NCI-H187 treated with DMSO at 0.1 percent for 48 hours (cell line): ENCODE measurements at regions not wholly inside any gene's neighbourhood (a gene's known extent, or its start where the extent isn't known, plus 50 kb on each side); places are given as distances from the start of the nearest gene placed in this dataset.
"Not testable (repeated sequence)": the region's sequence is repeated elsewhere in the genome, so short reads cannot be mapped to it uniquely, and the experiment has no call there.

ENCODE experiments used
- DNase-seq: peaks from one replicate; lab custom pipeline; 2025; lab: John Stamatoyannopoulos, UW

GRCh38 chr1:193411714-193412113 is 225.3 kb upstream of the B3GALT2 start:
- no peak for DNase-seq

DNA sequence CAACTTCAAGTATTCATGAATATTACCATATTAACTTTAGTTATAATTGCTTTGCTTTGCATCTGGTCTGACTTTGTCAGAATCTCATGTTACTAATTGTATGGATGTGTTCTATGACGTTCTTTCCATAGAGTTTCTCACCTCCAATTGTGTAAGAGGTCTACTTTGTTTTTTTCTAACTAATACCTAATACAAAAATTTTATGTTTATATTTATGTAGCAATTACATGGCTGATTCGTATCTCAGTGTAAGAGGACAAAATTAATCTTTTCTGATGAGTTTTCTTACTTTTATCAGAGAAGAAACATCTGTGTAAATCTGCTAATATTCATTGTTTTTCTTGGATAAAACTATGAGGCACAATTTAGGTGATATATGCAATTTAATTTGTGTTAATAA is 224.8 kb upstream of the B3GALT2 start:
- no peak for DNase-seq

DNA sequence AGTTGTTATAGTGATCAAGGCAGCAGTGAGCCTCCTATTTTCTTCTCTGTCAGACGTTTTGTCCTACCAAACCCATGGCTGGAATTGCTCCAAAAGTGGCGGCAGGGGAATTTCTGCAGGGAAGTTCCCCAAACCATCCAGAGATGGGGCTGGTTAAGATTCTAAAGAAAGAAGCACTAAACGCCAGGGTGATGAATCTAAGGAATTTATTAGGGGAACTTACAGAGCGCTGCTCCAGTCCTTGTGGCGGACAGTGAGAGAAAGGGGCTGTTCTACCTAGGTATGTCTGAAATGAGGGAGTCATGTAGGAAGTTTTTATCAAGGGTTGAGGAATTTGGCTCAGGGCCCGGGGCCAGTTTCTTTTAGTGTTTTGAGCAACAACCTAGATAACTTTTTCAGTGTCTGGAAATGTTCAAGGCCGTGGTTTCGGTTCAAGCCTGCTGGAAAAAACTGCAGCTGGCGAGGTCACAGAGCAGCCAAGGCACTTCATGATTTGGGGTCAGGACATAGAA is 222.4 kb upstream of the B3GALT2 start:
- no peak for DNase-seq

DNA sequence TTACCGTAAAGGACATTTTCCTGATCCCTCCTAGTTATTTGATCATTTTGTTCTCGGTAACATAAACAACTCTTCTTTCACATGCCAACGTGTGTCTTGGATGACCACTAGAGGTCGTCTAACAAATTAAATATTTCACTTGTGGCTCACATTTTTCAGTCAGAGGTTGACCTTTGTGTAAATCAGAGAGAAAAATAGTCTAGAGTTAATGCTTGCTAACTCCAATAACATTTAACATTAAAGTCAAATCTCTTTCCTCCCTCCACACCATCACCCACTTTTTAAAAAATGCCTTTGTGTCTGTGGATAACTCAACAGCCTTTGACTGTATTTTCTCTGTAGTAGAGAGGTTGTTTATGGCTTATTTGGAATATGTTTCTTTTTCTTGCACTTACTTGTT is 220.5 kb upstream of the B3GALT2 start:
- DNase-seq, result no peak

- no peak for DNase-seq
Observed at GRCh38 chr1:193404236-193404635, 217.8 kb upstream of the B3GALT2 start.

DNA sequence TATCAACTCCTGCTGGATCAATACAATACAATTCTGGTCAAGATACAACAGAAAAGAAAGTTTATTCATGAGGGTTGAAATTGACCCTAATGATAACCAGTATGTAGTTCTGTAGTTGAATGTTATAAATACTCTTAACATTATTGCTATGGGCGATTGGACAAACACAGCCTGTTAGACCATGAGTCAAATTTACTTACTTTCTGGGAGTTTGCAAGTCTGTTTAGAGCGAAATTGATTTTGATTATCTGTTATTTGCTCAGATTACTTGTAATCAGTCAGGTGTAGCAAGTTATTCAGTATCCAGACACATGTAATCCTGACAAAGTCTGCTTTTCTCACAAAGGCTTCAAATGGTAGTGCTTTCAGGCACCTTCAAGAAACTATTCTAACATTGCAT is 216.6 kb upstream of the B3GALT2 start:
- DNase-seq, result no peak

DNA sequence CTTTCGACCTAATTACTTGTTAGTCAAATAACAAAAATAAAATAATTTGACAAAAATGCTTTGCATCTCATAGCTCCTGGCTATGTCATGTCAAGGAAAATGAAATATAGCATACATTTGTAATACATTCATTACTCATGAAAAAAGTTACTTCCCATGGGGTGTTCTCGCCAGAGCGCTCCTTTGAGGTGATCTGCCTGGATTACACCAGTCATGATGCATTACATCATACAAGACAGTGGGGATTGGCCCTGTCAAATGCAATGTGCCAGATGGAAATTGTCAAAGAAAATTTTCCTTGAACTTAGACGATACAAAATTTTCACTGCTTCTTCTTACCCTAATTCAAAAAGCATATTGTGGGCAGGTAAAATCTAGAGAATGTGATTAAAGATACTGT is 215.6 kb upstream of the B3GALT2 start:
- no peak for DNase-seq

GRCh38 chr1:193394336-193394735 is 207.9 kb upstream of the B3GALT2 start:
- no peak for DNase-seq

DNA sequence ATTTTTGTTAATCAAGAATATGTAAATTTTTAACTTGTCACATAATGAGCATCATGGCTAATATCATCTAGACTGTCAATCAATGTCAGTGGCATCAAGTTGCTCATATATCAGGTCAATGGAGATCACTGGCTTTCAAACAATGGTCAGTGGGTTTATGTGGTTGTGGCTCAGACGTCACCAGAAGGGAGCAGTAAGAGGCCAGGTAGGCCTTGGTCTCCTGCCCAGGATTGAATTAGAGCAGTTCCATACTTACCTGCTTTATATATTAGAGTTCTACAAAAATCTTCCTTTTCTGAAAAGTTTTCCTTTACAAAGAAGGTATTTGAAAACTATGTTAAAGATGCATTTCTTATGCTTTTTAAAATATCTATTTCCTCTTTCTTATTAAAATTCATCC is 206.3 kb upstream of the B3GALT2 start:
- no peak for DNase-seq

- DNase-seq, result no peak
Observed at GRCh38 chr1:193388683-193389082, 202.3 kb upstream of the B3GALT2 start.

DNA sequence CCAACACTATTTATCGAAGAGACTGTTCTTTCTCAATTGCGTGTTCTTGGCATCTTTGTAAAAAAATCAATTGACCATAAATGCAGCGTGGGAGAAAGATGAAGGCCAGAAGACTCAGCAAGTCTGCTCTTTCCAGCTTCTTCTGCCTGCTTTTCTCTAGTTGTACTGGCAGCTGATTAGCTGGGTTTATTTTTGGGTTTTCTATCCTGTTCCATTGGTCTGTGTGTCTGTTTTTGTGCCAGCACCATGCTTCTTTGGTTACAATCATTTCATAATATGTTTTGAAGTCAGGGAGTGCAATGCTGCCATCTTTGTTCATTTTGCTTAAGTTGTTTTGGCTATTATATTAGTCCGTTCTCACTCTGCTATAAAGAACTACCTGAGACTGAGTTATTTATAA is 201.8 kb upstream of the B3GALT2 start:
- DNase-seq, result no peak

- DNase-seq, result no peak
Observed at GRCh38 chr1:193387406-193387805, 201.0 kb upstream of the B3GALT2 start.

DNA sequence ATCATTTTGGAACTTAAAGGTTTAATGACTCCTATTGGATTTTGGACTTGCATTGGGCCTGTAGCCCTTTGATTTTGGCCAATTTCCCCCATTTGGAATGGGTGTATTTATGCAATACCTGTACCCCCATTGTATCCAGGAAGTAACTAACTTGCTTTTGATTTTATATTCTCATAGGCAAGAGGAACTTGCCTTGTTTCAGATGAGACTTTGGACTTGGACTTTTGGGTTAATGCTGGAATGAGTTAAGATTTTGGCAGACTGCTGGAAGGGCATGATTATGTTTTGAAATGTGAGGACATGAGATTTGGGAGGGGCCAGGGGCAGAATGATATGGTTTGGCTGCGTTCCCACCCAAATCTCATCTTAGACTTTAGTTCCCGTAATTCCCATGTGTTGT is 192.0 kb upstream of the B3GALT2 start:
- DNase-seq, result not testable (repeated sequence)

- DNase-seq, result no peak
Observed at GRCh38 chr1:193377472-193377871, 191.1 kb upstream of the B3GALT2 start.

GRCh38 chr1:193372553-193372952 is 186.1 kb upstream of the B3GALT2 start:
- DNase-seq, result no peak

DNA sequence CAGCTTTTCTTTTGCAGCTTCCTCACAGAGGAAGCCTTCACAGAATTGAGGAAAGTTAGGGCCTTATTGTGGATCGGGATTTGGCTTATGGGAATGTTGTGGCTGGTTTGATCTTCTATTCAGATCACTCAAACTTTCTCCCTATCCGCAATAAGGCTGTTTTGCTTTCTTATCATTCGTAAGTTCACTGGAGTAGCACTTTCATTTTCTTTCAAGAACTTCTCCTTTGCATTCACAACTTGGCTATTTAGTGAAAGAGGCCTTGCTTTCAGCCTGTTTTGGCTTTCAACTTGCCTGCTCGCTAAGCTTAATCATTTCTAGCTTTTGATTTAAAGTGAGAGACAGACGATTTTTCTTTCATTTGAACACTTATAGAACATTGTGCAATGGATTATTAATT is 181.9 kb upstream of the B3GALT2 start:
- no peak for DNase-seq

GRCh38 chr1:193367863-193368262 is 181.4 kb upstream of the B3GALT2 start:
- no peak for DNase-seq

DNA sequence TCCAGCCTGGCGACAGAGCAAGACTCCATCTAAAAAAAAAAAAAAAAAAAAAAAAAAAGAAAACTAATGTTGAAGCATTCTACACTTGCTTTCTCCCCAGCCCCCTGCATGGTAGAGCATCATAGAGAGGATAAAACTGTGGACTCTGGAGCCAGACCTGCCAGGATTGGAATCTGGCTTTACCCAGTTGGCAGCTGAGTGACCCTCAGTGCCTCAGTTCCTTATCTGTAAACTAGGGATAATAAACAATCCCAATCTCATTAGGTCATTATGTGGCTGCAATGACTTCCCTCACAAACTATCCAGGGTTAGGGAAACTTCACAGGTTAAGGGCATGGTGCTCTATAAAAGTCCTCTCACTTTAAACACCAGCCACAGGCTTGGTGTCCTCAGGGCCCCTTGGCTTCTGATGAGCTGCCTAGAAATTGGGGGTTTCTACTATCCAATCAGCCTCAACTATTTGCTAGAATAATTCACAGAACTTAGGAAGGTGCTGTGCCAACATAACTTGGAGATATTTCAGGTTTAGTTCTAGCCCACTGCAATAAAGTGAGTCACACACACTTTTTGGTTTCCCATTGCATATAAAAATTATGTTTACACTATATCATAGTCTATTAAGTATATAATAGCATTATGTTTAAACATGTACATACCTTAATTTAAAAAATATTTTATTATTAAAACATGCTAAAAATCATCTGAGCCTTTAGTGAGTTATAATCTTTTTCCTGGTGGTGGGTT is 180.5 kb upstream of the B3GALT2 start:
- no peak for DNase-seq

DNA sequence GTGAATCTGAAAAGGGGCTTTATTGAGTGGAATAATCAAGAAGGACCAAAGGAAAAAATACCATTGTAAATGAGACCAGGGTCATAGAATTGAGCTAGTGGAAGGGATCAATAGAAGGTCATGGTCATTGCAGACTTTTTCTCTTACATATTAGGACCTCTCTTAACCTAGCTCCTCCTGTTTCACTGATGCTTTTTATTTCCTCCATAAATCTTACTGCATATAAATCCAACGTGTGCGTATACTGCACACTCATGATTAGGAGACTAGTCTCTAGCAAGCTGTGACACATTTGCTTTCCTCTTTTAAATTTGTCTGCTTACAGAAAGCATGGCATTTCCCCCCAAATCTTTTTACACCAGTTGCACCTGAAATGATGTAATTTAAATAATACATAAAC is 179.6 kb upstream of the B3GALT2 start:
- no peak for DNase-seq

- DNase-seq, result no peak
Observed at GRCh38 chr1:193359631-193360030, 173.2 kb upstream of the B3GALT2 start.

- DNase-seq, result no peak
Observed at GRCh38 chr1:193358419-193358818, 172.0 kb upstream of the B3GALT2 start.

- DNase-seq, result no peak
Observed at GRCh38 chr1:193356249-193356648, 169.8 kb upstream of the B3GALT2 start.

DNA sequence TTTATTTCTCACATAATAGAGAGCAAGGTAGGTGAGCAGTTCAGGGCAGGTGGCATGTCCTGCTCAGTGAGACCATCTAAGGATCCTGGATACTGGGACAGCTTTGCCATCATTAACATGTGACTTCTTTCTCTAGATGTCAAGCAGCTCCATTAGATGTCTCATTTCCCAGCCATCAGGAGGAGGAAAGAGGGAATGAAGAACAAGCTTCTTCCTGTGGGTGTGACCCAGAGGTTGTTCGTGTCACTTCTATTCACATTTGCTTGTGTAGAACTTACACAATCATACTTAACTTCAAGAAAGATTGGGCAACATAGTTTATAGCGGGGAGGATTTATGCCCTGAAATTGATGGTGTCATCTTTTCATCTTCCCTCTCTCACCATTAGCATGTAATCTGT is 169.2 kb upstream of the B3GALT2 start:
- no peak for DNase-seq

DNA sequence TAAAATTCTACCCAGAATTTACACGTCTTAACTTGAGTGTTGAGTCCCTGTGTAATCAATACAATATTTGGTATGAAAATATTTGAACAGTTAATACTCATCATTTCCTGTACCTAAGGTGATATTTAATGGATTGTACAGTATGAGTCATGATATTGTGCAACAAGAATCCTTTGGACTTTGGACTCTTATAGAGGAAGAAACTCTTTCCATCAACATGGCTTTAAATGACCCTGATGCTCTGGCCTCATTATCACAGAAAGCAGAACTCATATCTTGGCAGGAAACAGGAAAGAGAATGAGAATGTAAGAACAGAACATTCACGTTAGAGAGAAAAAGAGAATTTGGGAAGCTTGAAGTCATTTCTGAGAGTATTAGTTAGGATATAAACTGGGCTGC is 168.8 kb upstream of the B3GALT2 start:
- DNase-seq, result no peak
